NCI-H345 (cell line): ENCODE measurements at regions not wholly inside any gene's neighbourhood (a gene's known extent, or its start where the extent isn't known, plus 50 kb on each side); places are given as distances from the start of the nearest gene placed in this dataset.
"Not testable (repeated sequence)": the region's sequence is repeated elsewhere in the genome, so short reads cannot be mapped to it uniquely, and the experiment has no call there.

Experiments
- DNase-seq: peaks from one replicate; lab custom pipeline; 2025; lab: John Stamatoyannopoulos, UW

- DNase-seq, result no peak
These were observed 1981.9 kb upstream of the TENM3 start for GRCh38 chr4:180261346-180261745.

- DNase-seq, result no peak
These were observed 1963.1 kb upstream of the TENM3 start for GRCh38 chr4:180280076-180280475.

- DNase-seq, result no peak
These were observed 1962.4 kb upstream of the TENM3 start for GRCh38 chr4:180280726-180281297.

GRCh38 chr4:180281724-180282123 is 1961.5 kb upstream of the TENM3 start:
- DNase-seq, result no peak

- DNase-seq, result no peak
These were observed 1958.9 kb upstream of the TENM3 start for GRCh38 chr4:180284267-180284666.

- DNase-seq, result no peak
These were observed 1957.4 kb upstream of the TENM3 start for GRCh38 chr4:180285796-180286195.

GRCh38 chr4:180292339-180292738 is 1950.9 kb upstream of the TENM3 start:
- no peak for DNase-seq

- DNase-seq, result no peak
These were observed 1947.1 kb upstream of the TENM3 start for GRCh38 chr4:180296036-180296599.

GRCh38 chr4:180304321-180304720 is 1938.9 kb upstream of the TENM3 start:
- no peak for DNase-seq

GRCh38 chr4:180310616-180311015 is 1932.6 kb upstream of the TENM3 start:
- DNase-seq, result no peak

- no peak for DNase-seq
These were observed 1928.2 kb upstream of the TENM3 start for GRCh38 chr4:180314972-180315371.

- no peak for DNase-seq
These were observed 1912.7 kb upstream of the TENM3 start for GRCh38 chr4:180330521-180330920.

- DNase-seq, result no peak
These were observed 1910.0 kb upstream of the TENM3 start for GRCh38 chr4:180333162-180333561.

GRCh38 chr4:180335566-180335965 is 1907.6 kb upstream of the TENM3 start:
- DNase-seq, result no peak

- DNase-seq, result no peak
These were observed 1906.6 kb upstream of the TENM3 start for GRCh38 chr4:180336494-180337090.

- no peak for DNase-seq
These were observed 1901.3 kb upstream of the TENM3 start for GRCh38 chr4:180341926-180342325.

GRCh38 chr4:180350901-180351300 is 1892.3 kb upstream of the TENM3 start:
- DNase-seq, result no peak

- no peak for DNase-seq
These were observed 1886.4 kb upstream of the TENM3 start for GRCh38 chr4:180356766-180357165.

- DNase-seq, result not testable (repeated sequence)
These were observed 1883.1 kb upstream of the TENM3 start for GRCh38 chr4:180360113-180360512.

GRCh38 chr4:180363815-180364214 is 1879.4 kb upstream of the TENM3 start:
- DNase-seq, result no peak

- DNase-seq, result no peak
These were observed 1870.5 kb upstream of the TENM3 start for GRCh38 chr4:180372691-180373090.

GRCh38 chr4:180377741-180378140 is 1865.5 kb upstream of the TENM3 start:
- no peak for DNase-seq

GRCh38 chr4:180380733-180381132 is 1862.5 kb upstream of the TENM3 start:
- DNase-seq, result no peak

GRCh38 chr4:180391613-180392012 is 1851.6 kb upstream of the TENM3 start:
- DNase-seq, result no peak
